Smooth muscle cell (in vitro differentiated cells): ENCODE measurements at regions not wholly inside any gene's neighbourhood (a gene's known extent, or its start where the extent isn't known, plus 50 kb on each side); places are given as distances from the start of the nearest gene placed in this dataset.

ENCODE experiments used
- DNase-seq: peaks from one replicate; lab custom pipeline; 2025; ENCODE audit not compliant: unreplicated experiment; lab: John Stamatoyannopoulos, UW
- H2AFZ ChIP-seq: fragments of 200-600 bp; sonication (generic); 2 replicates; pipeline ENCODE4 v1.6.0; 2016; ENCODE audit warnings: antibody characterized with exemption, low read depth, mild to moderate bottlenecking
- H3F3A ChIP-seq: fragments of 200-600 bp; sonication (generic); 2 replicates; pipeline ENCODE4 v1.6.0; 2017; ENCODE audit warnings: antibody characterized with exemption, low read depth
- H3K27ac ChIP-seq: fragments of 200-600 bp; sonication (generic); 2 replicates; pipeline ENCODE4 v1.5.1; 2016; ENCODE audit warnings: low read depth, mild to moderate bottlenecking
- H3K27me3 ChIP-seq: fragments of 200-600 bp; sonication (generic); 2 replicates; pipeline ENCODE4 v1.6.1; 2016; ENCODE audit warnings: low read depth, mild to moderate bottlenecking
- H3K36me3 ChIP-seq: fragments of 200-600 bp; sonication (generic); 2 replicates; pipeline ENCODE4 v1.5.1; 2016; ENCODE audit warnings: low read depth
- H3K4me1 ChIP-seq: fragments of 200-600 bp; sonication (generic); 2 replicates; pipeline ENCODE4 v1.5.1; 2016; ENCODE audit warnings: low read depth
- H3K4me2 ChIP-seq: fragments of 200-600 bp; sonication (generic); 2 replicates; pipeline ENCODE4 v1.6.0; 2016; ENCODE audit warnings: mild to moderate bottlenecking
- H3K4me3 ChIP-seq: fragments of 200-600 bp; sonication (generic); 2 replicates; pipeline ENCODE4 v1.5.1; 2016; ENCODE audit warnings: mild to moderate bottlenecking
- H3K79me2 ChIP-seq: fragments of 200-600 bp; sonication (generic); 2 replicates; pipeline ENCODE4 v1.6.0; 2016; ENCODE audit warnings: low read depth, mild to moderate bottlenecking
- H3K9ac ChIP-seq: fragments of 200-600 bp; sonication (generic); 2 replicates; pipeline ENCODE4 v1.6.0; 2016; ENCODE audit warnings: low read depth
- H3K9me3 ChIP-seq: fragments of 200-600 bp; sonication (generic); replicated peaks from 2 replicates; pipeline ENCODE4 v1.5.1; 2016; ENCODE audit warnings: low read depth
- H4K20me1 ChIP-seq: fragments of 200-600 bp; sonication (generic); 2 replicates; pipeline ENCODE4 v1.6.0; 2016; ENCODE audit warnings: low read depth
- WGBS: methylation state at CpG from one replicate; pipeline ENCODE4 v1.1.7; 2016; ENCODE audit warnings: low lambda C conversion rate; 5-methylcytosine and 5-hydroxymethylcytosine counted together
- TF ChIP-seq, protein P1 (sequence below): fragments of 200-600 bp; sonication (generic); IDR thresholded peaks from 2 replicates; pipeline ENCODE4 v1.5.1; 2017; ENCODE audit warnings: borderline replicate concordance, mild to moderate bottlenecking, antibody characterized with exemption; ENCODE audit not compliant: insufficient read depth, poor library complexity, severe bottlenecking

GRCh38 chr6:102799051-102799450 lies 1405.5 kb downstream of the GRIK2 start:
- Histone ChIP-seq H3K27ac (no peak overlapping the region), H3K9me3 (no peaks in the 10 kb centered on the region), H2AFZ (peak overlapping the region; percentile 91), H3K4me2 (peak overlapping the region; percentile 82), H4K20me1 (no peaks in the 10 kb centered on the region), H3K9ac (no peak overlapping the region), H3F3A (no peaks in the 10 kb centered on the region), H3K36me3 (no peaks in the 10 kb centered on the region), H3K4me3 (peak overlapping the region; percentile 48), H3K27me3 (no peaks in the 10 kb centered on the region), H3K4me1 (no peaks in the 10 kb centered on the region), H3K79me2 (no peaks in the 10 kb centered on the region)
- TF ChIP-seq, protein P1, sequence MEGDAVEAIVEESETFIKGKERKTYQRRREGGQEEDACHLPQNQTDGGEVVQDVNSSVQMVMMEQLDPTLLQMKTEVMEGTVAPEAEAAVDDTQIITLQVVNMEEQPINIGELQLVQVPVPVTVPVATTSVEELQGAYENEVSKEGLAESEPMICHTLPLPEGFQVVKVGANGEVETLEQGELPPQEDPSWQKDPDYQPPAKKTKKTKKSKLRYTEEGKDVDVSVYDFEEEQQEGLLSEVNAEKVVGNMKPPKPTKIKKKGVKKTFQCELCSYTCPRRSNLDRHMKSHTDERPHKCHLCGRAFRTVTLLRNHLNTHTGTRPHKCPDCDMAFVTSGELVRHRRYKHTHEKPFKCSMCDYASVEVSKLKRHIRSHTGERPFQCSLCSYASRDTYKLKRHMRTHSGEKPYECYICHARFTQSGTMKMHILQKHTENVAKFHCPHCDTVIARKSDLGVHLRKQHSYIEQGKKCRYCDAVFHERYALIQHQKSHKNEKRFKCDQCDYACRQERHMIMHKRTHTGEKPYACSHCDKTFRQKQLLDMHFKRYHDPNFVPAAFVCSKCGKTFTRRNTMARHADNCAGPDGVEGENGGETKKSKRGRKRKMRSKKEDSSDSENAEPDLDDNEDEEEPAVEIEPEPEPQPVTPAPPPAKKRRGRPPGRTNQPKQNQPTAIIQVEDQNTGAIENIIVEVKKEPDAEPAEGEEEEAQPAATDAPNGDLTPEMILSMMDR, result no peak
- 70% methylated on average over 13 of the region's 13 CpGs for WGBS
- no peak for DNase-seq

- 3% methylated on average over 12 of the region's 13 CpGs for whole genome bisulfite sequencing
- Histone ChIP-seq H2AFZ (peak overlapping the region; percentile 91), H3K27me3 (no peaks in the 10 kb centered on the region), H3K9me3 (no peaks in the 10 kb centered on the region), H3K79me2 (no peaks in the 10 kb centered on the region), H3K4me1 (no peaks in the 10 kb centered on the region), H3K4me3 (peak overlapping the region; percentile 48), H3K36me3 (no peaks in the 10 kb centered on the region), H3K4me2 (peak overlapping the region; percentile 82), H3K9ac (no peak overlapping the region), H3K27ac (no peak overlapping the region), H4K20me1 (no peaks in the 10 kb centered on the region), H3F3A (no peaks in the 10 kb centered on the region)
- TF ChIP-seq, protein P1, result peak; percentile 30
- no peak for DNase-seq
Observed at GRCh38 chr6:102798636-102799035, 1405.1 kb downstream of the GRIK2 start.

- TF ChIP-seq, protein P1, result no peak
- no peaks in the 10 kb centered on the region for H3K36me3 ChIP-seq
- H3F3A ChIP-seq, result no peaks in the 10 kb centered on the region
- H3K79me2 ChIP-seq, result no peaks in the 10 kb centered on the region
- H3K4me1 ChIP-seq, result no peaks in the 10 kb centered on the region
- no peaks in the 10 kb centered on the region for H3K27me3 ChIP-seq
- H3K9ac ChIP-seq, result no peak overlapping the region
- H3K4me3 ChIP-seq, result no peak overlapping the region
- no peaks in the 10 kb centered on the region for H3K9me3 ChIP-seq
- no peak overlapping the region for H3K4me2 ChIP-seq
- no peak overlapping the region for H3K27ac ChIP-seq
- no peak for DNase-seq
- no peaks in the 10 kb centered on the region for H4K20me1 ChIP-seq
- no peak overlapping the region for H2AFZ ChIP-seq
- WGBS, result 64% methylated on average over 1 of the region's 1 CpG
Observed at GRCh38 chr6:102793752-102794151, 1400.2 kb downstream of the GRIK2 start.

DNA sequence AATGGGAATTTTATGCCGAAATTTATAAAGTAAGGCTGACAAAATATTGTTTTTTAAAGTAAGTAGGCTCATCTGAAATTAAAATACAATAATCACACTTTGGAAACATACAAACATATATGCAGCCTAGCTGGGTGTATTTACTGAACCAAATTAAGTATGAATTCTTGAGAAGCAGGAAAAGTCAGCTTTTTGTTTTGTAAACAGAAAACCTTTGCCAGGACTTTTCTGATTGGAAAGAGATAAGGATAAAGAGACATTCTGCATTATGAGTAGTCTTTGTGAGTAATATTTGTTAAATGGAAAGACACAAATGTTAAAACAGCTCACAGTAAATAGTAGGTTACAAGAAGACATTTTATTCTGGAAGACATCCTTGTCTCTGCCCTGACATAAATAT lies 1380.8 kb downstream of the GRIK2 start:
- 69% methylated on average over 1 of the region's 1 CpG for WGBS
- H3K27ac ChIP-seq, result no peak overlapping the region
- no peaks in the 10 kb centered on the region for H3K79me2 ChIP-seq
- no peaks in the 10 kb centered on the region for H3K36me3 ChIP-seq
- no peak overlapping the region for H3K4me3 ChIP-seq
- TF ChIP-seq, protein P1, result no peak
- no peak overlapping the region for H3K9ac ChIP-seq
- H3K9me3 ChIP-seq, result no peaks in the 10 kb centered on the region
- no peak for DNase-seq
- H2AFZ ChIP-seq, result peak overlapping the region; percentile 33
- H4K20me1 ChIP-seq, result no peaks in the 10 kb centered on the region
- H3K4me2 ChIP-seq, result peak overlapping the region; percentile 4
- H3K4me1 ChIP-seq, result no peaks in the 10 kb centered on the region
- H3F3A ChIP-seq, result no peaks in the 10 kb centered on the region
- no peaks in the 10 kb centered on the region for H3K27me3 ChIP-seq
